T-helper 1 cell treated with Interleukin-12 subunit alpha and Interleukin-12 subunit beta and Interleukin-4 antibody, amounts not matched to agents 30 ng/mL and 1 ng/mL, for 36 hours (primary cell): ENCODE measurements at regions not wholly inside any gene's neighbourhood (a gene's known extent, or its start where the extent isn't known, plus 50 kb on each side); places are given as distances from the start of the nearest gene placed in this dataset.

ENCODE experiments used
- intact Hi-C: fragments of 100-400 bp; cut with micrococcal nuclease; formaldehyde crosslinking; loops from one replicate; pipeline ENCODE4 v1.15.1; 2024

GRCh38 chr11:116272181-116272789 is 500.5 kb downstream of the BUD13 start:
- intact Hi-C loops: loop anchor here (10.0 kb wide), 1 partner anchor 1927 kb away; no protein-coding TSS in a partner anchor

- intact Hi-C loops: loop anchor here (10.0 kb wide), 1 partner anchor 1927 kb away; no protein-coding TSS in a partner anchor
Measured at GRCh38 chr11:116271479-116271878, 501.3 kb downstream of the BUD13 start.

DNA sequence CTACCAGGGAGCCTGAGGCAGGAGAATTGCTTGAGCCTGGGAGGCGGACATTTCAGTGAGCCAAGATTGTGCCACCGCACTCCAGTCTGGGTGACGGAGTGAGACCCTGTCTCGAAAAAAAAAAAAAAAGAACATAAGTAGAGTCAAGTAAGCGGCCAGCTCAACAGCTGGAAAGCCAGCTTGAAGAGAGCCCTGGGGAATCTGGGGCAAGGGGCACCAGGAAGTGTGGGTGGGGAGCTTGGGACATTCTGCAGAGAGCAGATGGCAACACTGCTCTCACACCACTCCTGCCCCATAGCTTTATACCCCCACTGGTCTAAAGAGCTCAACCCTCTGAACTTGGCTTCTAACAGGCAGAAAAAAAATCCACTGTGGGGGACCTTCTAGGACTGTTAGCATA is 505.6 kb downstream of the BUD13 start:
- intact Hi-C loops: no loop called here

DNA sequence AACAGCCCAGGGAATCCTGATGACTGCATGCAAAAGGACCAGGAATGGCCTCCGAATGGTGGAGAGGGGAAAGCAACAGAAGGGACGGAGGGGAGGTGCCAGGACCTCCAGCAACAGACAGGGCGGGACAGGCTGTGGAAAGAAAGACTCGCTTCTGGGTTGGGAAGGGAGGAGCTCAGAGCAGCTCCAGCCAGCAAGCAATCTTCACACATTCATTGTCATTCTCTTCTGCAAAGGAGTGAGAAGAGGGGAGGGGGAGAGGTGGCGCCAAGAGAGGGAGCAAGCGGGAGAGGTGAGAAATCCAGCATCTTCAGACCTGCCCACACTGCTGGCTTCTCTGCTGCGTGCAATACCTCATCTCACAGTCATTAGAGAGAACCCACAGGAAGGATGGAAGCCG is 509.0 kb downstream of the BUD13 start:
- intact Hi-C loops: no loop called here

DNA sequence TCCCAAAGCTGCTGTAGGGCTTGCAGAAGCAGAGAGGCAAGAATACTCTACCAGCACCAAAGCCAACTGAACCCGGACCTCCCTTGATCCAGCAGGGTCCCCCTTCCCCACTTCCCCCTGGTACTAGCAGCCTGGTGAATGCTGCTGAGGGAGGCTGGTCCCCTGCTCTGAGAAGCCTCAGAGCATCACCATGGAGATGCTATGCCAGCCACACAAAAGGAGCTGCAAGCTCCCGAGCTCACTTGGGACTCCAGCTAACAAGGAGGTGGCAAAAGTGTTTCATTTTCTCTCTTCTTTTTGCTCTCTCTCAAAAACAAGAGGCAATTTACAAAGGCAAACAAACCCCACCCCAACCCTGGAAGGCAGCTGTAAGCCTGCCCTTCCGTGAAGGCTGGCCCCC is 509.8 kb downstream of the BUD13 start:
- intact Hi-C loops: no loop called here

DNA sequence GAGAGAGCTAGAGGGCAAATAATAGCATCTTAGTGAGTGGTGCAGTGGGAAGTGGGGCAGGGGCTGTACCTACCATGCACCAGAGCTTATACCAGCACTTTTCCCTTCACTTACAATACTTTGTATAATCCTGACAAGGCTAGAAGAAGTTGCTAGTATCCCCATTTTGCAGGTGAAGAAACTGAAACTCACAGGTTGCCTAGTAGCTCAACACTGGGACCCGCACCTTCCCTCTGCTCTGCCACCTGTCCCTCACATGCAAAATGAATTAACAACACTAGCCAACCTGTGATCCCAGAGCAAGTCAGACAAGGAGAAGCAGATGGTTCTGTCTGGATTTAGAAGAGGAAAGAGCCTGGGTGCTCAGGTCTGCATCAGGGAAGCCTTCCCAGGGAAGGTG is 510.4 kb downstream of the BUD13 start:
- intact Hi-C loops: no loop called here

DNA sequence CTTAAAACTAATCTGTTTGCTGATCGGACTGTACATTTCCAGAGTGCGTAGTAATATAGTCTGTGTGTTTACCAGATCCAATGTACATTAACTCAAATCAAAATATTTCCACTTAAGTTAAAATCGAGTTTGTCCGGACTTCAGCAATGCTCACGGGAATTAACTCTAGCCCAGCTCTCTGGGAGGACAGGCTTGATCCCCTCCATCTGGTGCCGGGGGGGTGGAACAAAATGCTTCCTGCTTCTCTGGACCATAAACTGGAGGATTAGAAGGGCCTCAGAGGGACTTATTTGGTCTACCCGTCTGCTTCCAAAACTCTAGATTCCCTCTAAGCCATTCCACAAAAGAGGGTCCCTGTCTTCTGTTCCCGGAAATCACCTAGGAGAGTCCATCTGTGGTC is 511.2 kb downstream of the BUD13 start:
- intact Hi-C loops: no loop called here

GRCh38 chr11:116258821-116259220 is 514.0 kb downstream of the BUD13 start:
- intact Hi-C loops: no loop called here

DNA sequence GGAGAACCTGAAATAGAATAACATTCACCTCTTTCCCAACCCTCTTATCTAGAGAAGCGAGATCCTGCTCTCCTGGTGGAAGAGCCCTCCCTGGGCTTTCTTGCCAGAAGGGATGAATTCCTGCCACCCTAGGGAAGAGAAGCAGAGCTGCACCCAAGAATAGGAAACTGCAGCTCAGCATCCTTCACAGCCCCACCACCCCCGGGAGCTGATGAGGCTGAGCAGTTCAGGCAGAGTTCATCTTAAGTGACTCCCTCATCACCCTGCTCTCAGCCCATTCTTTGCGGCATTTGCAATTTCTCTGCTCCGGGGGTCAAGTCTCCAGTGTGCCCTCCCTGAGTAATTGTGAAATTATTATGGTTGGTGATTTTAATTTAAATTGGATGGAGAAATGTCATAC is 514.9 kb downstream of the BUD13 start:
- intact Hi-C loops: no loop called here

GRCh38 chr11:116257092-116257491 is 515.7 kb downstream of the BUD13 start:
- intact Hi-C loops: no loop called here

DNA sequence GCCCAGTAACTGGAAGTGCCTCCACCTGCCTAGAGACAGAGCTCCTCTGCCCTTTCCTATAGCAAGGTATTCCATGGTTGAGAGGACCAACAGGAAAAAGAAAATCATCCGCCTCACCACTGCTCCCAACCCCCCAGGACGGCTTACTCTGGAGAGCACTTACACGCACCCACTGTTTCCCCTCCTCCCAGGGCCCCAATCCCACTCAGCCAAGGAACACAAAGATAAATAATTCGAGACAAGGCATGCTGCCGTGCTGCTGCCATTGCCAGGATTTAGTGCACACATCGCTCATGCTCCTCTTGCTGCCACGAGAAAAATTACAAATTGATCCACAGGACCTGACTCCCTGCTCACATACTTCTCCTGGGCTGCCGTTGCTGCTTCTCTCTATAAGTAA is 516.6 kb downstream of the BUD13 start:
- intact Hi-C loops: no loop called here

DNA sequence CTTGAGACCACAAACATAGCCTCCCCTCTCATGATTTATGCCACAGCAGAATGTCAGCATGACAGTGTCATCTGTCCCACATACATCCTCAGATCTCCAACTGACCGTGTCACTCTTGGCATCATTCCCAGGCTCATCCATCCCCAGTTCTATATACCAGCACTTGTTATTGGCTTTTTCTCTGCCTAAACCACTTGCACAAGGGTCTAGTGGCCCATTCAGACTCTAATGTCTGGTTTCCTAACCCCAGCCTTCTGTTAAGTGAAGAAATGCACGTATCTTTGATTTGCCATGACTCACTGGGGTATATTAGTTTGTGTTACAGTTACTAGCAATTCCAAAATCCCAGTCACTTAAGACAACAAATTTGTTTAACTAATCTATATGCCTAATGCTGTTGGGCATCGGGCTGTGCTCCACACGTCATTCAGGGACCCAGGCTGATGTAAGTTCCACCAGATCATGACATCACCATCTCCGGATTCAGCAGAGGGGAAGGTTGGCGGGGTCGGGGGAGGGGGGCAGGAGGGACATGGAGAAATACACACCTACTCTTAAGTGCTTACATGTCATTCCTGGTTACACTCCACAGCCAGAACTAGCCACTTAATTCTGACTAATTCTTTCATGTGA is 517.4 kb downstream of the BUD13 start:
- intact Hi-C loops: no loop called here

GRCh38 chr11:116250155-116250554 is 522.6 kb downstream of the BUD13 start:
- intact Hi-C loops: no loop called here

GRCh38 chr11:116249561-116249960 is 523.2 kb downstream of the BUD13 start:
- intact Hi-C loops: no loop called here

- intact Hi-C loops: no loop called here
Measured at GRCh38 chr11:116244889-116245288, 527.9 kb downstream of the BUD13 start.

GRCh38 chr11:116244439-116244838 is 528.3 kb downstream of the BUD13 start:
- intact Hi-C loops: no loop called here

- intact Hi-C loops: no loop called here
Measured at GRCh38 chr11:116243991-116244390, 528.8 kb downstream of the BUD13 start.

DNA sequence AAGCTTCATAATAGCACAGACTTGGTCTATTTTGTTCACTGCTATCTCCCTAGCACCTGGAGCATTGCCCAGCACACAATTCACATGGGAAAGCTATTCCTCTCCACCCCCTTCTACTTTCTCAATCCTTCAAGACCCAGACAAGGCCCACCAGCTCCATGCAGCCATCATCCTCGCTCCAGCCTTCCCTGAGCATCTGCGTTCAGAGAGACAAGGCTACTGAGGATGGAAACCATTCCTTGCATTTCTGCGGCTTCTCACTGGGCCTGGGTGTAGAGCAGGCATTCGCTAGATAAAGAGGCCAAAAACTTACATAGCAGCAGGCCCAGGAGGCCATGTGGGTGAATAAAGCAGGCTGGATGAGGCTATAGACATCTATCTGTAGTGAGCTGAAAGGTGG is 530.8 kb downstream of the BUD13 start:
- intact Hi-C loops: no loop called here

DNA sequence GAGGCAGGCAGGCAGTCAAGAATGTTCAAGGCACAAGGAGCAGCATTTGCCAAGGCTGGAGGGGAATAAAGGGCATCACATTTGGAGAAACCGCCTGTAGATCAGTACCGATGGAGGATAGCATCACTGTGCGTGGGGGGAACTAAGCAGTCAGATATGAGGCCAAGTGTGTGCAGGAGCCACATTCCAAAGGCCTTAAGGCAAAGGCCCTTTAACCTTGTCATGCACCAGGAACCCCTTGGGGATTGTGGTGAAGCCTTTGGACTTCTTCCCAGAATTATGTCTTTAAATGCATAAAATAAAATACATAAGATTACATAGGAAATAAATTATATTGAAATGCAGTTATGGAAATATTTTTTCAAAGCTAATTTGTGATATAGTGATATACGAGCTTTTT is 532.1 kb downstream of the BUD13 start:
- intact Hi-C loops: no loop called here

- intact Hi-C loops: no loop called here
Measured at GRCh38 chr11:116239247-116239646, 533.5 kb downstream of the BUD13 start.

GRCh38 chr11:116234989-116235568 is 537.7 kb downstream of the BUD13 start:
- intact Hi-C loops: no loop called here

GRCh38 chr11:116233561-116233960 is 539.2 kb downstream of the BUD13 start:
- intact Hi-C loops: no loop called here

DNA sequence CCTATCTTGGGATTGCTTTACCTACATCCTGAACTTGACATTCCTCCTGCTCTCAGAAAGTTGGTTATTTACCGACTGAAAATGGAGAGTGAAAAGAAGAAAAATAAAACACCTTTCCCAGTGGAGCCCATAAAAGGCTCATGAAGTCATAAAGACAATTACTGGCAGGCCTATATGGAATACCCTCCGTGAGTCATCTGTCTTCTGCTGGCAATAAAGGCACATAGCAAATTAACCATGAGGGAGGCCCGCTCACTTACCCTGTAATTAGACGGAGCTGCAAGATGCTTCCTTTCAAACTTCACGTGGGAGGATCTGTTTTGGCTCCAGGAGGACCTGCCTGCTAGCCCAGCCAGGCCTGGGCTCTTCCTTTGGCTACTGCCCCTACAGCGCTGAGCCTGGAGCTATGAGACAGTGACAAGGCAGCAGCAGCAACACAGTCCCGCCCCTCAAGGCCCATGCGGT is 540.4 kb downstream of the BUD13 start:
- intact Hi-C loops: no loop called here
